Vagina (tissue), 2 donors: ENCODE measurements at regions not wholly inside any gene's neighbourhood (a gene's known extent, or its start where the extent isn't known, plus 50 kb on each side); places are given as distances from the start of the nearest gene placed in this dataset.
"Not testable (repeated sequence)": the region's sequence is repeated elsewhere in the genome, so short reads cannot be mapped to it uniquely, and the experiment has no call there.

ENCODE experiments used
- CTCF ChIP-seq, 3 experiments: fragments of 450-650 bp in 2 of 3; fragments of 200-600 bp in 1 of 3; sonication (generic) in 1 of 3; IDR thresholded peaks; one replicate each; pipeline ENCODE4 v1.5.1; 2017 to 2019; ENCODE audit warnings: antibody characterized with exemption in 3 of 3, mild to moderate bottlenecking in 2 of 3, moderate library complexity in 2 of 3
- POLR2A ChIP-seq, 2 donors: fragments of 450-650 bp; IDR thresholded peaks; one replicate each; pipeline ENCODE4 v1.6.1; 2017; ENCODE audit warnings: antibody characterized with exemption in 2 of 2, mild to moderate bottlenecking in 2 of 2, moderate library complexity in 2 of 2

GRCh38 chr3:75214332-75214731, 449.8 kb upstream of the FRG2C start:
- not testable (repeated sequence) for TF ChIP-seq CTCF, POLR2A (IDR thresholded peaks at IDR 0.05)
